ENCODE measurements at regions not wholly inside any gene's neighbourhood (a gene's known extent, or its start where the extent isn't known, plus 50 kb on each side); places are given as distances from the start of the nearest gene placed in this dataset.

- no peak overlapping the region for H2BK120ac ChIP-seq (ENCODE audit: low read depth, low read length)
- H4K8ac ChIP-seq (ENCODE audit: low read depth in 2 of 2, low read length in 2 of 2), result no peak overlapping the region
- no peak overlapping the region for H2BK20ac ChIP-seq (ENCODE audit: low read depth, low read length)
- H3K27me3 ChIP-seq (ENCODE audit: control insufficient read depth, insufficient read depth, low read length), result no peaks in the 10 kb centered on the region
- H4K91ac ChIP-seq (ENCODE audit: insufficient read depth, low read depth, low read length), result no peak overlapping the region
- H3K56ac ChIP-seq (ENCODE audit: extremely low read depth, insufficient read depth, low read length), result no peak overlapping the region
- TF ChIP-seq ELK1 (IDR thresholded peaks at IDR 0.05; ENCODE audit: borderline replicate concordance, low read depth, low read length), result no peak
- no peak for TF ChIP-seq MXI1 (IDR thresholded peaks at IDR 0.05; ENCODE audit: borderline replicate concordance, low read depth, low read length)
- TF ChIP-seq FOS (IDR thresholded peaks at IDR 0.05; ENCODE audit: low read depth, low read length), result no peak
- TF ChIP-seq MAFK (IDR thresholded peaks at IDR 0.05; ENCODE audit: low read depth, low read length), result no peak
- TF ChIP-seq BHLHE40 (IDR thresholded peaks at IDR 0.05; ENCODE audit: low read depth, low read length), result no peak
- no peak for TF ChIP-seq CHD1 (IDR thresholded peaks at IDR 0.05; ENCODE audit: low read depth, low read length)
- no peak for TF ChIP-seq NFE2L2 (IDR thresholded peaks at IDR 0.05; ENCODE audit: low read depth, low read length)
- no peak for TF ChIP-seq CEBPB (IDR thresholded peaks at IDR 0.05; ENCODE audit: low read depth, low read length)
- no peak for TF ChIP-seq CTCF (conservative IDR thresholded peaks at IDR 0.05; ENCODE audit: low read depth, low read length)
- TF ChIP-seq USF2 (IDR thresholded peaks at IDR 0.05; ENCODE audit: low read depth, low read length), result no peak
- no peak for TF ChIP-seq POLR2A (IDR thresholded peaks at IDR 0.05; ENCODE audit: low read depth, low read length)
- TF ChIP-seq RCOR1 (IDR thresholded peaks at IDR 0.05; ENCODE audit: insufficient replicate concordance, low read length), result no peak
- no peak for TF ChIP-seq RAD21 (IDR thresholded peaks at IDR 0.05; ENCODE audit: low read length)
- TF ChIP-seq RFX5 (IDR thresholded peaks at IDR 0.05; ENCODE audit: low read depth, low read length), result no peak
- TF ChIP-seq SMC3 (IDR thresholded peaks at IDR 0.05; ENCODE audit: low read depth, low read length), result no peak
- TF ChIP-seq MAZ (IDR thresholded peaks at IDR 0.05; ENCODE audit: borderline replicate concordance, low read depth, low read length), result no peak
- no peaks in the 10 kb centered on the region for H3K79me1 ChIP-seq (ENCODE audit: low read depth in 1 of 2, low read length in 2 of 2)
- H4K5ac ChIP-seq (ENCODE audit: low read depth, low read length), result no peak overlapping the region
- POLR2A ChIA-PET (ENCODE audit: unreplicated experiment), result no interaction called here
- intact Hi-C loops (cut with micrococcal nuclease), result loop anchor here (10.0 kb wide), 1 partner anchor 181 kb away; no protein-coding TSS in a partner anchor
- H3K4ac ChIP-seq (ENCODE audit: low read depth, low read length), result no peak overlapping the region
- no peak overlapping the region for H2BK15ac ChIP-seq (ENCODE audit: low read depth, low read length)
- H2AFZ ChIP-seq (replicated peaks; ENCODE audit: low read length, poor library complexity), result no peak overlapping the region
- no peak overlapping the region for H3K27ac ChIP-seq (ENCODE audit: insufficient read depth, low read length)
- ATAC-seq (ENCODE audit: low read depth) (no peak), DNase-seq (no peak)
- no peak overlapping the region for H3K14ac ChIP-seq (replicated peaks; ENCODE audit: low read depth, low read length)
- peaks cover 6% of the 10 kb centered on the region for H3K4me1 ChIP-seq (ENCODE audit: control insufficient read depth, insufficient read depth, low read length)
- H4K20me1 ChIP-seq (ENCODE audit: insufficient read depth, low read length), result no peaks in the 10 kb centered on the region
- no peak overlapping the region for H2AK5ac ChIP-seq (ENCODE audit: low read depth, low read length)
- H3K9me1 ChIP-seq (ENCODE audit: insufficient read depth, low read length), result peaks cover 4% of the 10 kb centered on the region
- in situ Hi-C loops (cut with MboI; ENCODE audit: low sequenced_read_pairs), result no loop called here
- H3K4me2 ChIP-seq (ENCODE audit: low read depth, low read length), result no peak overlapping the region
- H2AK9ac ChIP-seq (replicated peaks; ENCODE audit: low read depth, low read length, poor library complexity), result no peak overlapping the region
- CTCF ChIA-PET, result no interaction called here
- H3K9ac ChIP-seq (ENCODE audit: low read depth, low read length), result no peak overlapping the region
- peaks cover 2% of the 10 kb centered on the region; the same call in 1 of the 2 replicates for H3K9me3 ChIP-seq (ENCODE audit: control insufficient read depth, insufficient read depth, low read length)
- BruUV-seq (replicated peaks), result no TSS peak
- no peak overlapping the region for H3K18ac ChIP-seq (ENCODE audit: low read depth, low read length)
- no CpG with 5 or more reads among the region's 6 CpGs for WGBS, 2 experiments (ENCODE audit: extremely low coverage in 2 of 2, insufficient read length in 1 of 2)
- dilution Hi-C loops (cut with HindIII; ENCODE audit: low sequenced_read_pairs, unreplicated experiment), result no loop called here
- no peak overlapping the region for H3K4me3 ChIP-seq (ENCODE audit: insufficient read depth, low read depth, low read length)
- H3K23ac ChIP-seq (ENCODE audit: low read depth, low read length), result no peak overlapping the region
- no peak overlapping the region for H2BK5ac ChIP-seq (ENCODE audit: low read depth, low read length, poor library complexity, severe bottlenecking)
- no peaks in the 10 kb centered on the region for H3K36me3 ChIP-seq (ENCODE audit: control insufficient read depth, insufficient read depth, low read length)
Measured at GRCh38 chr4:187396106-187396505, 599.5 kb upstream of the ZFP42 start.
